ENCODE measurements at regions not wholly inside any gene's neighbourhood (a gene's known extent, or its start where the extent isn't known, plus 50 kb on each side); places are given as distances from the start of the nearest gene placed in this dataset.

DNA sequence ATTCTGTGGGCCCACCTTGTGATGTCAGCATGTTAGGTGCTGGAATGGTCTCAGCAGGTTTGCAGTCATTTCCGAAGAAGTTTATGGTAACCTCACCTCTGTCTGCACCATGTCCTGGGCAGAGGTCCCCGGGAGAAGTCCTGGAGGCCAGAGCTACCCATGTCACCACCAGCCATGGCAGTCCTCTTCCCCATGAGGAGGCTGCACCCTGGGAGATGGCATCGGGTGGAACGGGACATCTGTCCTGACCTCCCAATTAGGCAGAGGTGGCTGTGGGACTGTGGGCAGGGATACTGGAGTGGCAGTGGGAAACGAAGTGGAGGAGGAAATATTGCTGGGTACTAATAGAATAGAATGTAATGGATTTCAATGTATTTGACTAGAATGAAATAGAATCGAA is 511.8 kb upstream of the WSB1 start:
- H3K9me3 Mint-ChIP-seq, result peaks cover 4 to 28% (median 11%) of the 10 kb centered on the region in 9 donors

GRCh38 chr17:26792486-26792885 is 501.4 kb upstream of the WSB1 start:
- no peaks in the 10 kb centered on the region for H3K4me1 Mint-ChIP-seq
- no peaks in the 10 kb centered on the region for H3K36me3 Mint-ChIP-seq
- no peak for DNase-seq
- H3K4me3 Mint-ChIP-seq, result no peak overlapping the region
- H3K9me3 Mint-ChIP-seq, result no peaks in the 10 kb centered on the region
- no peak overlapping the region for H3K27ac Mint-ChIP-seq
- no peak for ATAC-seq
- H3K27me3 Mint-ChIP-seq, result no peaks in the 10 kb centered on the region
- POLR2A ChIA-PET, result no interaction called here

More for the DNA sequence above, 511.8 kb upstream of the WSB1 start:
- H3K27ac Mint-ChIP-seq, result no peak overlapping the region
- H3K36me3 Mint-ChIP-seq, result peaks cover 0 to 9% (median 2%) of the 10 kb centered on the region in 3 donors
- peaks cover 0 to 9% (median 3%) of the 10 kb centered on the region in 5 donors for H3K27me3 Mint-ChIP-seq
- ATAC-seq (no peak), DNase-seq (no peak)
- no peak overlapping the region for H3K4me3 Mint-ChIP-seq
- no peaks in the 10 kb centered on the region for H3K4me1 Mint-ChIP-seq
- POLR2A ChIA-PET, result no interaction called here

DNA sequence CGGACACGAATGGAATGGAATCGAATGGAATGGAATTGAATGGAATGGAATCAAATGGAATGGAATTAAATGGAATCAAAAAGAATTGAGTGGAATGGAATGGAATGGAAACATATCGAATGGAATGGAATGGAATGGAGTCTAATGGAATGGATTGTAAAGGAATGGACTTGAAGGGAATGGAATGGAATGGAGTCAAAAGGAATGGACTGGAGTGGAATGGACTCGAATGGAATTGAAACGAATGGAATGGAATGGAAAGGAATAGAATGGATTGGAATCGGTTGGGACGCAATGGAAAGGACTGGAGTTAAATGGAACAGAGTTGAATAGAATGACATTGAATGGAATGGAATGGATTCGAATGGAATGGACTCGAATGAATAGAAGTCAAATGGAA is 486.9 kb upstream of the WSB1 start:
- DNase-seq (no peak), ATAC-seq (no peak)
- H3K4me3 Mint-ChIP-seq, result no peak overlapping the region
- no peaks in the 10 kb centered on the region for H3K27me3 Mint-ChIP-seq
- no peaks in the 10 kb centered on the region for H3K4me1 Mint-ChIP-seq
- H3K27ac Mint-ChIP-seq, result no peak overlapping the region
- peaks cover 0 to 5% (median 0%) of the 10 kb centered on the region in 9 donors for H3K9me3 Mint-ChIP-seq
- no peaks in the 10 kb centered on the region for H3K36me3 Mint-ChIP-seq
- POLR2A ChIA-PET, result no interaction called here

GRCh38 chr17:26809033-26809432 is 484.9 kb upstream of the WSB1 start:
- peaks cover 0 to 5% (median 0%) of the 10 kb centered on the region in 9 donors for H3K9me3 Mint-ChIP-seq
- no peak overlapping the region for H3K4me3 Mint-ChIP-seq
- H3K36me3 Mint-ChIP-seq, result no peaks in the 10 kb centered on the region
- no peaks in the 10 kb centered on the region for H3K27me3 Mint-ChIP-seq
- DNase-seq, result no peak
- no peak for ATAC-seq
- no peak overlapping the region for H3K27ac Mint-ChIP-seq
- POLR2A ChIA-PET, result no interaction called here
- no peaks in the 10 kb centered on the region for H3K4me1 Mint-ChIP-seq

DNA sequence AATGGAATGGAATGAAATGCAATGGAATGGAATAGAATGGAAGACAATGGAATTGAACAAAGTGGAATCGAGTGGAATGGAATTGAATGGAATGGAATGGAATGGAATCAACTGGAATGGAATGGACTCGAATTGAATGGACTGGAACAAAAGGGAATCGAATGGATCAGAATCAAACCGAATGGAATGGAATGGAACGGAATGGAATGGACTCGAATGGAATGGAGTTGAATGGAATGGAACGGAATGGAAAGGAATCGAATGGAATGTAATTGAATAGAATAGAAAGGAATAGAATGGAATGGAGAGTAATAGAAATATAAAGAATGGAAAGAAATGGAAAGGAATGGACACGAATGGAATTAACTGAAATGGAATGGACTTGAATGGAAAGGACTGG is 475.2 kb upstream of the WSB1 start:
- POLR2A ChIA-PET, result no interaction called here
- no peak overlapping the region for H3K27ac Mint-ChIP-seq
- no peak for DNase-seq

More for the DNA sequence above, 475.2 kb upstream of the WSB1 start:
- no peaks in the 10 kb centered on the region for H3K27me3 Mint-ChIP-seq
- no peaks in the 10 kb centered on the region for H3K9me3 Mint-ChIP-seq
- H3K36me3 Mint-ChIP-seq, result no peaks in the 10 kb centered on the region
- no peak overlapping the region for H3K4me3 Mint-ChIP-seq
- H3K4me1 Mint-ChIP-seq, result no peaks in the 10 kb centered on the region
- no peak for ATAC-seq

All from naive thymus-derived CD8-positive, alpha-beta T cell (primary cell).